A673 (cell line): ENCODE measurements at regions not wholly inside any gene's neighbourhood (a gene's known extent, or its start where the extent isn't known, plus 50 kb on each side); places are given as distances from the start of the nearest gene placed in this dataset.
A peak's percentile ranks its signal among the peaks of the same experiment; 100 is the strongest.

ENCODE experiments used
- BruUV-seq: library from RNA; stranded (reverse); fragments of 400-500 nt; replicated peaks from 2 replicates; lab custom pipeline; 2021; lab: Mats Ljungman, UMichigan
- CTCF ChIA-PET: fragments of 300-600 bp; sonication (Branson Sonifier 250); formaldehyde crosslinking; loops from one replicate; lab custom pipeline; 2022; ENCODE audit warnings: antibody characterized with exemption; lab: Charles Lee
- POLR2A ChIA-PET: fragments of 300-600 bp; sonication (Branson Sonifier 250); formaldehyde crosslinking; loops from one replicate; lab custom pipeline; 2022; ENCODE audit warnings: antibody characterized with exemption; ENCODE audit not compliant: low non-redundant PET; lab: Charles Lee
- DNase-seq: peaks from one replicate; pipeline ENCODE4 v3.0.0-alpha.2; 2015; ENCODE audit warnings: low spot score
- H3K27ac ChIP-seq: fragments of 200-600 bp; sonication (generic); 2 replicates; pipeline ENCODE4 v1.5.1; 2016; ENCODE audit warnings: mixed run types, low read depth, mild to moderate bottlenecking, mixed read lengths, antibody characterized with exemption, low read length; ENCODE audit not compliant: poor library complexity, severe bottlenecking
- H3K27me3 ChIP-seq: fragments of 200-600 bp; sonication (generic); replicated peaks from 2 replicates; pipeline ENCODE4 v1.6.1; 2017; ENCODE audit warnings: mixed run types, low read depth, mild to moderate bottlenecking, mixed read lengths, antibody characterized with exemption, low read length; ENCODE audit not compliant: insufficient read depth, poor library complexity
- H3K36me3 ChIP-seq: fragments of 200-600 bp; sonication (generic); 2 replicates; pipeline ENCODE4 v1.6.1; 2016; ENCODE audit warnings: mixed run types, mild to moderate bottlenecking, mixed read lengths, antibody characterized with exemption, low read length; ENCODE audit not compliant: insufficient read depth, poor library complexity, severe bottlenecking
- H3K4me1 ChIP-seq: fragments of 200-600 bp; sonication (generic); 2 replicates; pipeline ENCODE4 v1.6.1; 2017; ENCODE audit warnings: mixed run types, mild to moderate bottlenecking, mixed read lengths, antibody characterized with exemption, low read length; ENCODE audit not compliant: insufficient read depth, poor library complexity, severe bottlenecking
- H3K4me3 ChIP-seq: fragments of 200-600 bp; sonication (generic); 2 replicates; pipeline ENCODE4 v1.5.1; 2016; ENCODE audit warnings: low read depth, mixed run types, mild to moderate bottlenecking, mixed read lengths, low read length; ENCODE audit not compliant: poor library complexity, severe bottlenecking
- H3K9me3 ChIP-seq: fragments of 200-600 bp; sonication (generic); 2 replicates; pipeline ENCODE4 v1.6.1; 2016; ENCODE audit warnings: mixed run types, low read depth, mild to moderate bottlenecking, mixed read lengths, antibody characterized with exemption, low read length; ENCODE audit not compliant: poor library complexity, severe bottlenecking
- EZH2 ChIP-seq: fragments of 200-600 bp; sonication (generic); IDR thresholded peaks from 2 replicates; pipeline ENCODE4 v1.6.1; 2017; ENCODE audit warnings: borderline replicate concordance, low read depth, mild to moderate bottlenecking, mixed read lengths, antibody characterized with exemption, low read length; ENCODE audit not compliant: poor library complexity, severe bottlenecking
- intact Hi-C: fragments of 100-400 bp; cut with micrococcal nuclease; formaldehyde crosslinking; loops from one replicate; pipeline ENCODE4 v1.10.0; 2022; ENCODE audit not compliant: unreplicated experiment
- TF ChIP-seq, protein P1 (sequence below): fragments of 300-800, 200-600 bp; sonication (generic); conservative IDR thresholded peaks from 2 replicates; pipeline ENCODE4 v1.5.1; 2017; ENCODE audit warnings: low read depth, mild to moderate bottlenecking, antibody characterized with exemption, low read length, moderate library complexity, mixed read lengths

- TF ChIP-seq EZH2, result no peak
- TF ChIP-seq, protein P1, sequence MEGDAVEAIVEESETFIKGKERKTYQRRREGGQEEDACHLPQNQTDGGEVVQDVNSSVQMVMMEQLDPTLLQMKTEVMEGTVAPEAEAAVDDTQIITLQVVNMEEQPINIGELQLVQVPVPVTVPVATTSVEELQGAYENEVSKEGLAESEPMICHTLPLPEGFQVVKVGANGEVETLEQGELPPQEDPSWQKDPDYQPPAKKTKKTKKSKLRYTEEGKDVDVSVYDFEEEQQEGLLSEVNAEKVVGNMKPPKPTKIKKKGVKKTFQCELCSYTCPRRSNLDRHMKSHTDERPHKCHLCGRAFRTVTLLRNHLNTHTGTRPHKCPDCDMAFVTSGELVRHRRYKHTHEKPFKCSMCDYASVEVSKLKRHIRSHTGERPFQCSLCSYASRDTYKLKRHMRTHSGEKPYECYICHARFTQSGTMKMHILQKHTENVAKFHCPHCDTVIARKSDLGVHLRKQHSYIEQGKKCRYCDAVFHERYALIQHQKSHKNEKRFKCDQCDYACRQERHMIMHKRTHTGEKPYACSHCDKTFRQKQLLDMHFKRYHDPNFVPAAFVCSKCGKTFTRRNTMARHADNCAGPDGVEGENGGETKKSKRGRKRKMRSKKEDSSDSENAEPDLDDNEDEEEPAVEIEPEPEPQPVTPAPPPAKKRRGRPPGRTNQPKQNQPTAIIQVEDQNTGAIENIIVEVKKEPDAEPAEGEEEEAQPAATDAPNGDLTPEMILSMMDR, result no peak
- H3K36me3 ChIP-seq, result no peaks in the 10 kb centered on the region
- no TSS peak for BruUV-seq
- peaks cover 2% of the 10 kb centered on the region for H3K9me3 ChIP-seq
- H3K4me3 ChIP-seq, result no peak overlapping the region
- peaks cover 3% of the 10 kb centered on the region for H3K4me1 ChIP-seq
- intact Hi-C loops, result no loop called here
- no peak for DNase-seq
- no peak overlapping the region for H3K27ac ChIP-seq
- POLR2A ChIA-PET, result no interaction called here
- no peaks in the 10 kb centered on the region for H3K27me3 ChIP-seq
- CTCF ChIA-PET, result no interaction called here
These were observed 165.2 kb upstream of the TP63 start for GRCh38 chr3:189466004-189466403.

DNA sequence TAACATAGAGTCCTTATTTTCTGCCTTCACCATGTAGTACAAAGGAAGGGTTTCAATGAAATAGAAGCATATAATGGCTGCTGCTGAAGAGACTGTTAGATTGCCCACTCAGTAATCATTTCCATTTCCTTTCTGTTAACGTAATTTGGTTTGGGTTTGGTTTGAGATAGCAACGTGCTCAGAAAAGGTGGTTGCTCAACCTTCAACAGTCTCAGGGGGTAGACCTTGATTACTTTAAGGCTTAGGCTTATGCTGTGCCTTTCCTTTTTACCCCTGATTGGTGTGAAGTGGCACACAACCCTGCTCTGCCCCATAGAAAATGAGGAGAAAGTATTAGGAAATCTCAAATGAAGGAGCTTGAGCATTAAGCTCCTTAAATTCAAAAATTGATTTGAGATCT lies 163.7 kb upstream of the TP63 start:
- CTCF ChIA-PET, result no interaction called here
- Histone ChIP-seq H3K36me3 (no peaks in the 10 kb centered on the region), H3K4me3 (no peak overlapping the region), H3K9me3 (peaks cover 2% of the 10 kb centered on the region), H3K27ac (no peak overlapping the region), H3K27me3 (no peaks in the 10 kb centered on the region), H3K4me1 (peaks cover 3% of the 10 kb centered on the region)
- no TSS peak for BruUV-seq
- TF ChIP-seq, protein P1, result no peak
- no peak for TF ChIP-seq EZH2
- DNase-seq, result peak; percentile 26
- intact Hi-C loops, result no loop called here
- POLR2A ChIA-PET, result no interaction called here

- POLR2A ChIA-PET, result interaction anchor here (0.6 kb wide), 1 partner anchor 16 kb away, joined by 3 read pairs; no protein-coding TSS in a partner anchor
- intact Hi-C loops, result no loop called here
These were observed 156.2 kb upstream of the TP63 start for GRCh38 chr3:189474944-189475343.

More at GRCh38 chr3:189474944-189475343, 156.2 kb upstream of the TP63 start:
- H3K4me1 ChIP-seq, result no peaks in the 10 kb centered on the region
- no TSS peak for BruUV-seq
- CTCF ChIA-PET, result no interaction called here
- no peaks in the 10 kb centered on the region for H3K36me3 ChIP-seq
- H3K27ac ChIP-seq, result no peak overlapping the region
- TF ChIP-seq, protein P1, result no peak
- no peak for TF ChIP-seq EZH2
- no peaks in the 10 kb centered on the region for H3K9me3 ChIP-seq
- DNase-seq, result no peak
- H3K4me3 ChIP-seq, result no peak overlapping the region
- H3K27me3 ChIP-seq, result no peaks in the 10 kb centered on the region
